HEK293T (cell line): ENCODE measurements at regions not wholly inside any gene's neighbourhood (a gene's known extent, or its start where the extent isn't known, plus 50 kb on each side); places are given as distances from the start of the nearest gene placed in this dataset.

Experiments
- CTCF ChIA-PET: fragments of 350-600 bp; formaldehyde crosslinking; extraction: SDS; loops from one replicate; lab custom pipeline; 2021; ENCODE audit warnings: antibody characterized with exemption, inconsistent platforms; lab: Yijun Ruan, JAX
- POLR2A ChIA-PET: fragments of 350-600 bp; formaldehyde crosslinking; extraction: SDS; loops from one replicate; lab custom pipeline; 2020; ENCODE audit warnings: antibody characterized with exemption, inconsistent platforms; lab: Yijun Ruan, JAX
- DNase-seq: peaks from one replicate; pipeline ENCODE4 v3.0.0; 2012; ENCODE audit warnings: mixed read lengths; ENCODE audit errors: extremely low spot score
- ARNT ChIP-seq: fragments of 450-650 bp; IDR thresholded peaks from 2 replicates; pipeline ENCODE4 v1.6.1; 2017; ENCODE audit warnings: mild to moderate bottlenecking
- BHLHE40 ChIP-seq: fragments of 450-650 bp; IDR thresholded peaks from 2 replicates; pipeline ENCODE4 v1.6.1; 2016; ENCODE audit warnings: mild to moderate bottlenecking, moderate library complexity, borderline replicate concordance
- CTBP1 ChIP-seq: fragments of 450-650 bp; IDR thresholded peaks from 2 replicates; pipeline ENCODE4 v1.6.1; 2016; ENCODE audit warnings: borderline replicate concordance
- ELF4 ChIP-seq: fragments of 450-650 bp; IDR thresholded peaks from 2 replicates; pipeline ENCODE4 v1.6.1; 2017; ENCODE audit warnings: antibody characterized with exemption
- FOXA1 ChIP-seq: fragments of 450-650 bp; IDR thresholded peaks from 2 replicates; pipeline ENCODE4 v1.6.1; 2016; ENCODE audit warnings: mild to moderate bottlenecking
- FOXK2 ChIP-seq: fragments of 450-650 bp; IDR thresholded peaks from 2 replicates; pipeline ENCODE4 v1.6.1; 2016; ENCODE audit warnings: mild to moderate bottlenecking
- FOXM1 ChIP-seq: fragments of 450-650 bp; IDR thresholded peaks from 2 replicates; pipeline ENCODE4 v1.6.1; 2017; ENCODE audit warnings: mild to moderate bottlenecking, borderline replicate concordance
- HDGF ChIP-seq: fragments of 450-650 bp; IDR thresholded peaks from 2 replicates; pipeline ENCODE4 v1.6.1; 2017; ENCODE audit warnings: antibody characterized with exemption, borderline replicate concordance
- L3MBTL2 ChIP-seq: fragments of 450-650 bp; conservative IDR thresholded peaks from 2 replicates; pipeline ENCODE4 v1.6.1; 2016; ENCODE audit warnings: mild to moderate bottlenecking
- LEF1 ChIP-seq: fragments of 450-650 bp; IDR thresholded peaks from 2 replicates; pipeline ENCODE4 v1.6.1; 2017; ENCODE audit warnings: mild to moderate bottlenecking, borderline replicate concordance
- NFRKB ChIP-seq: fragments of 450-650 bp; IDR thresholded peaks from 2 replicates; pipeline ENCODE4 v1.6.1; 2016; ENCODE audit warnings: mild to moderate bottlenecking, moderate library complexity
- SP1 ChIP-seq: fragments of 450-650 bp; IDR thresholded peaks from 2 replicates; pipeline ENCODE4 v1.6.1; 2017
- SUZ12 ChIP-seq: fragments of 450-650 bp; IDR thresholded peaks from 2 replicates; pipeline ENCODE4 v1.6.1; 2016; ENCODE audit warnings: mild to moderate bottlenecking
- TARDBP ChIP-seq: fragments of 450-650 bp; IDR thresholded peaks from 2 replicates; pipeline ENCODE4 v1.6.1; 2016
- ZNF384 ChIP-seq: fragments of 450-650 bp; IDR thresholded peaks from 2 replicates; pipeline ENCODE4 v1.6.1; 2016
- TF ChIP-seq, protein P1 (sequence below): fragments of 450-650 bp; IDR thresholded peaks from 2 replicates; pipeline ENCODE4 v1.6.1; 2016

DNA sequence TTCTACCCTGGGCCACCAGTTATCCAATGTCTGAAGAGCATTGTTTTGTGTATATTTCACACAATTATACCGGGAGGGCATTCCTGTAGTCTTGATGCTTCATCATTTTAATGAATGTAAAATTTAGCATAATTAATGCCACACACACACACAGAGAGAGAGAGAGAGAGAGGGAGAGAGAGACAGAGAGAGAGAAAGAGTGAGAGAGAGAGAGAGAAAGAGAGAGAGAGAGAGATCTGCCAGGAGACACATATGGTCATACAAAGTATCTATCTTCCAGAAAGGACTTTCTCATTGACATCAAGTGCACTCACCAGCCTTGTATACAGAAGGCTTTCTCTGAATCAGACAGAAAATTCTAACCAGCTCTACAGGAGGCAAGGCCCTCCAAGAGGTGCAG is 72.3 kb downstream of the KLF6 start:
- no peak for TF ChIP-seq SUZ12
- TF ChIP-seq BHLHE40 = no peak
- TF ChIP-seq, protein P1, sequence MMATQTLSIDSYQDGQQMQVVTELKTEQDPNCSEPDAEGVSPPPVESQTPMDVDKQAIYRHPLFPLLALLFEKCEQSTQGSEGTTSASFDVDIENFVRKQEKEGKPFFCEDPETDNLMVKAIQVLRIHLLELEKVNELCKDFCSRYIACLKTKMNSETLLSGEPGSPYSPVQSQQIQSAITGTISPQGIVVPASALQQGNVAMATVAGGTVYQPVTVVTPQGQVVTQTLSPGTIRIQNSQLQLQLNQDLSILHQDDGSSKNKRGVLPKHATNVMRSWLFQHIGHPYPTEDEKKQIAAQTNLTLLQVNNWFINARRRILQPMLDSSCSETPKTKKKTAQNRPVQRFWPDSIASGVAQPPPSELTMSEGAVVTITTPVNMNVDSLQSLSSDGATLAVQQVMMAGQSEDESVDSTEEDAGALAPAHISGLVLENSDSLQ = no peak
- TF ChIP-seq HDGF = no peak
- no peak for TF ChIP-seq ARNT
- ChIA-PET POLR2A (no interaction called here), CTCF (no interaction called here)
- no peak for DNase-seq

DNA sequence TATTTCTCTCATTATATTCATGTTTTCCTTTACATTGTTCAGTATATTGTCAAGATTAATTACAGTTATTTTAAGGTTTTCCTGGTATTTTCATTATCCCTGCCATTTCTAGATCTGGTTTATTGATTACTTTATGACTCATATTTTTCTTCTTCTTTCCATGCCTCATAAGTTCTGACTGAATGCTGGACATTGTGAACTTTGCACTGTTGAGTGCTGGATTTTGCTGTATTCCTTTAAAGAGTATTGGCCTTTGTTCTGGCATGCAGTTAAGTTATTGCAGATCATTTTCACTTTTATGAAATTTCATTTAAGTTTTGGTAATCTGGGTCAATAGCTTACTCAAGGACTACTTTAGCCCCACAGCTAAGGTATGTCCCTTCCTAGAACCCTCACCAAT is 73.1 kb downstream of the KLF6 start:
- no peak for DNase-seq
- TF ChIP-seq FOXK2 (no peak), SUZ12 (no peak), FOXA1 (no peak), ELF4 (no peak), TARDBP (no peak), FOXM1 (no peak), LEF1 (no peak)
- TF ChIP-seq, protein P1 = no peak
- CTCF ChIA-PET = no interaction called here
- POLR2A ChIA-PET = no interaction called here

DNA sequence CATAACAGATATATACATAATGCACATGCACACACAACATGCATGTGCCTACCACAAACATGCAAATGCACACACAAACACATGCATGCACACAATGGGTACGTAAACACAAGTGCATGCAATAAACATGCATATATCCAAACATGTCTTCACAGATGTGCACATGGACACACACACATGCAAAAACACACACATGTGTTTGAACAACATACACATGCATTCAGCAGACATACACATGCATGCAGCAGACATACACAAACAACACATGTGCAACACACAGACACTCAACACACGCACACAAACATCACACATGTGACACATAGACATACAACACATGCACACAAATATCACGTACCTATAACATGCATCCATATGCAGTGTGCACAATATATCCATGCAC is 74.2 kb downstream of the KLF6 start:
- no peak for DNase-seq
- POLR2A ChIA-PET = no interaction called here
- CTCF ChIA-PET = no interaction called here

DNA sequence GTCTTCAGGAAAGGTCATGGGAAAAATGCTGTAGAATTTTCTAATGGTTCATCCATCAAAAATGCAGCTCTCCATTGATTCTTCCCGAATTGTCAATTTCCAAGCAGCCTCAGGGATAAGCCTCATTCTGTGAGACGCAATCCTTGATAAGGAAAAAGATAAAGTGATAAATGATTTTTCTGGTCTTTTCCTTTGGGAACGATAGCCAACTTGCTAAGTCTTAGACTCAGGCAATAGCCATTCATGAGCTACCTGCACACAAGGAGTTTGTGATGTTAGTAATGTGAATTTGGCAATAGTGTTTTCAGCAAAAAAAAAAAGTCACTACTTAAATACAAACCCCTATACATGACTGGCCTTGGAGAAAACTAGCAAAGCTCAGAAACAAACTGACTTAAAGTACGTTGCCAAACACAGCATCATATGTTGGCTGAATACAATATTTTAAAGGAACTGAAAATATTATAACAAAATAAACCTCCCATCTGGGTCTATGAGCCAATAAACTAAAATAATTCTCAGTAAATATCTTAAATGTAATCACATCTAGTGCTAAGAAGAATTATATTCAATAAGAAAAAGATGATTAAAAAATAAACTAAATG is 75.5 kb downstream of the KLF6 start:
- ChIA-PET POLR2A (interaction anchor here (0.7 kb wide), 1 partner anchor 76 kb away, joined by 5 read pairs; the partner anchor contains the start of gene KLF6), CTCF (no interaction called here)
- no peak for DNase-seq
- TF ChIP-seq LEF1 = no peak
- TF ChIP-seq, protein P1 = no peak
- TF ChIP-seq ARNT = no peak
- TF ChIP-seq SP1 = no peak
- TF ChIP-seq ELF4 = no peak
- TF ChIP-seq TARDBP = no peak
- no peak for TF ChIP-seq HDGF
- no peak for TF ChIP-seq FOXA1
- no peak for TF ChIP-seq FOXK2
- no peak for TF ChIP-seq CTBP1
- TF ChIP-seq SUZ12 = no peak
- no peak for TF ChIP-seq NFRKB
- TF ChIP-seq FOXM1 = no peak
- no peak for TF ChIP-seq ZNF384
- TF ChIP-seq BHLHE40 = no peak
- TF ChIP-seq L3MBTL2 = no peak

More for the DNA sequence above, 74.2 kb downstream of the KLF6 start:
- TF ChIP-seq BHLHE40 (no peak), ZNF384 (no peak), ELF4 (no peak), CTBP1 (no peak), FOXK2 (no peak), ARNT (no peak), NFRKB (no peak), TARDBP (no peak), LEF1 (no peak), SP1 (no peak), L3MBTL2 (no peak)
- TF ChIP-seq, protein P1 = no peak

DNA sequence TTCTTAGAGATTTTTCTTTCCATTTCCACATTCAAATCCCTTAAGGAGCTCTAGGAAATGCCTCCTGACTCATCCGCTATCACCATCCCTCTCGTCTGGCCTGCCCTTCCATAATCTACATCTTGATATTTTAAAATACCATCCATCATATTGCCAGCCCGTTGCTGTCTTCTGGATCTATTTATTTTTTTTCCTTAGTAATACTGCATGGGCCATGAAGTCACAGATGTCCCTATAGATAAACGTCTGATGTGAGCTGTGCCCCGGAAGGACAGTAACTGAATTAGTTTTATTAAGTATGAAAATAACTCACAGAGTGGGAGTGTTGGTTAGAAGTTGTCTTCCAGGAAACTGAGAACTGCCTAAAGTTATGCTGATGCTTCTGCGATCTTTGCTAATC is 76.2 kb downstream of the KLF6 start:
- ChIA-PET CTCF (no interaction called here), POLR2A (no interaction called here)
- no peak for DNase-seq
- TF ChIP-seq SUZ12 (no peak), FOXM1 (no peak), ELF4 (no peak), HDGF (no peak), L3MBTL2 (no peak), FOXK2 (no peak), BHLHE40 (no peak)

DNA sequence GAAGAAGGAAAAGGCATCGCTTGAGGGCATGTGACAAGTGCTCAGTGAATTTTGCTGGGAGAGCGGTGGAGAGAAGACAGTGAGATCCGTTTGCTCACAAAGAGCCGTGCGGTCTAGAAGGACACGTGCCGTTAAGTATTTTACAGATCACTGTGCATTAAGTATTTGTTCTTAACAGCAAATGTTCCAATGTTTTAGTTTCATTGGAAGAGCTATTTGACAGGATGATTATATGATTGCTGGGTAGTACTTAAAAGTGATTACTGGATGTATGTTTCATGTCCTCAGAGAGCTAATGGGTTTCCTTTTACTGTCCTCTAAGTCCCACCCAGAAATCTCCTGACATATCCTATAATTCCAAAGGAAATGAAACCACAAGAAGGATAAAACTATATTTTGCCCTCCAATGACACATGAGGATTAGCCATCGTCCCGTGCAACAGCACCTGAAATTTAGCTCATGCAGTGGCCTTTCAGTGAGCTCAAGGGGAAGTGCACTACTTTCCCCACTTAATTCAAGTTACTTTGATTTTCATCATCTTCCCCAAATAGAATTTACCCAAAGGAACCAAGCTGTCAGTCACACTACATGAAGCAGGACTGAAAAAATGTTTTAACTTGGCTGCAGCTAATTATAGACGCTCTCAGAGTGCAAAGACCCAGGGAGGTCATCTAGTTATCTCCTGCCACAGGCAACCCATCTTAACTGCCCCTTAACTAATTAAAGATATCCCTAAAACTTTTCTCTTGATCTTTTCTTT is 80.3 kb downstream of the KLF6 start:
- ChIA-PET POLR2A (interaction anchor here (0.6 to 1.1 kb wide), 2 partner anchors 65 to 80 kb away, joined by 3 read pairs; partner anchors contain the start of gene KLF6), CTCF (no interaction called here)
- TF ChIP-seq SP1 (no peak), HDGF (no peak), FOXA1 (no peak), ARNT (no peak), CTBP1 (no peak), FOXM1 (no peak), FOXK2 (no peak)
- TF ChIP-seq, protein P1 = no peak
- no peak for DNase-seq
